ENCODE measurements at regions not wholly inside any gene's neighbourhood (a gene's known extent, or its start where the extent isn't known, plus 50 kb on each side); places are given as distances from the start of the nearest gene placed in this dataset.

- Histone ChIP-seq H2AFZ (ENCODE audit: low read length) (no peak overlapping the region), H4K8ac (ENCODE audit: low read depth, low read length) (no peak overlapping the region), H2BK15ac (ENCODE audit: low read length) (no peak overlapping the region), H3K4ac (ENCODE audit: low read length) (no peak overlapping the region), H3K4me2 (ENCODE audit: insufficient read depth, low read length, poor library complexity, severe bottlenecking) (no peak overlapping the region), H3K27me3 (ENCODE audit: control insufficient read depth in 3 of 3, insufficient read depth in 3 of 3, low read depth in 1 of 3, low read length in 3 of 3) (no peaks in the 10 kb centered on the region), H3K79me1 (ENCODE audit: low read depth, low read length) (no peaks in the 10 kb centered on the region), H3K18ac (ENCODE audit: low read length) (no peak overlapping the region), H3K27ac (replicated peaks; ENCODE audit: low read length) (no peak overlapping the region), H3K14ac (ENCODE audit: low read length) (no peak overlapping the region), H4K91ac (ENCODE audit: low read depth, low read length, poor library complexity) (no peak overlapping the region), H3K9ac (ENCODE audit: low read depth, low read length, poor library complexity) (no peak overlapping the region), H2AK5ac (ENCODE audit: low read depth, low read length) (no peak overlapping the region), H3K4me1 (ENCODE audit: control insufficient read depth in 2 of 2, insufficient read depth in 1 of 2, low read depth in 1 of 2, low read length in 2 of 2) (peaks cover 5 to 10% of the 10 kb centered on the region in 2 donors), H3K23ac (ENCODE audit: low read depth, low read length, poor library complexity) (no peak overlapping the region), H3K4me3 (ENCODE audit: low read length in 2 of 2) (no peak overlapping the region), H3K36me3 (replicated peaks in 1 of 2; ENCODE audit: control insufficient read depth in 2 of 2, insufficient read depth in 2 of 2, low read length in 2 of 2) (no peaks in the 10 kb centered on the region), H2BK12ac (ENCODE audit: low read length) (no peak overlapping the region), H3K9me3 (replicated peaks in 1 of 2; ENCODE audit: control insufficient read depth in 2 of 2, insufficient read depth in 1 of 2, low read depth in 1 of 2, low read length in 2 of 2) (no peaks in the 10 kb centered on the region), H2BK5ac (ENCODE audit: low read length) (no peak overlapping the region), H2BK120ac (ENCODE audit: low read depth, low read length) (no peak overlapping the region)
- no peak for DNase-seq (ENCODE audit: low spot score)
- WGBS, 2 donors (ENCODE audit: extremely low coverage in 2 of 2, insufficient read length in 2 of 2, insufficient replicate concordance in 1 of 2): no CpG with 5 or more reads among the region's 3 CpGs
Measured at GRCh38 chr18:45417392-45417791, 197.9 kb upstream of the SLC14A2 start.

GRCh38 chr18:45423659-45424058 is 191.6 kb upstream of the SLC14A2 start:
- Histone ChIP-seq H3K4me3 (ENCODE audit: low read length in 2 of 2) (no peak overlapping the region), H3K4me1 (ENCODE audit: control insufficient read depth in 2 of 2, insufficient read depth in 1 of 2, low read depth in 1 of 2, low read length in 2 of 2) (peaks cover 0 to 4% of the 10 kb centered on the region in 2 donors), H3K36me3 (replicated peaks in 1 of 2; ENCODE audit: control insufficient read depth in 2 of 2, insufficient read depth in 2 of 2, low read length in 2 of 2) (no peaks in the 10 kb centered on the region), H3K14ac (ENCODE audit: low read length) (no peak overlapping the region), H3K27me3 (ENCODE audit: control insufficient read depth in 3 of 3, insufficient read depth in 3 of 3, low read depth in 1 of 3, low read length in 3 of 3) (peaks cover 0 to 3% (median 0%) of the 10 kb centered on the region in 3 experiments), H4K8ac (ENCODE audit: low read depth, low read length) (no peak overlapping the region), H2BK120ac (ENCODE audit: low read depth, low read length) (no peak overlapping the region), H3K9me3 (replicated peaks in 1 of 2; ENCODE audit: control insufficient read depth in 2 of 2, insufficient read depth in 1 of 2, low read depth in 1 of 2, low read length in 2 of 2) (no peaks in the 10 kb centered on the region), H3K9ac (ENCODE audit: low read depth, low read length, poor library complexity) (no peak overlapping the region), H3K18ac (ENCODE audit: low read length) (no peak overlapping the region), H2BK5ac (ENCODE audit: low read length) (no peak overlapping the region), H3K23ac (ENCODE audit: low read depth, low read length, poor library complexity) (no peak overlapping the region), H4K91ac (ENCODE audit: low read depth, low read length, poor library complexity) (no peak overlapping the region), H2AFZ (ENCODE audit: low read length) (no peak overlapping the region), H3K4ac (ENCODE audit: low read length) (no peak overlapping the region), H2BK15ac (ENCODE audit: low read length) (no peak overlapping the region), H2BK12ac (ENCODE audit: low read length) (no peak overlapping the region), H3K4me2 (ENCODE audit: insufficient read depth, low read length, poor library complexity, severe bottlenecking) (no peak overlapping the region), H3K79me1 (ENCODE audit: low read depth, low read length) (no peaks in the 10 kb centered on the region), H3K27ac (replicated peaks; ENCODE audit: low read length) (no peak overlapping the region), H2AK5ac (ENCODE audit: low read depth, low read length) (no peak overlapping the region)
- no peak for DNase-seq (ENCODE audit: low spot score)

- H3K36me3 ChIP-seq (replicated peaks in 1 of 2; ENCODE audit: control insufficient read depth in 2 of 2, insufficient read depth in 2 of 2, low read length in 2 of 2): no peaks in the 10 kb centered on the region
- H3K9ac ChIP-seq (ENCODE audit: low read depth, low read length, poor library complexity): no peak overlapping the region
- H2BK120ac ChIP-seq (ENCODE audit: low read depth, low read length): no peak overlapping the region
- H3K4me2 ChIP-seq (ENCODE audit: insufficient read depth, low read length, poor library complexity, severe bottlenecking): no peak overlapping the region
- no peak overlapping the region for H3K18ac ChIP-seq (ENCODE audit: low read length)
- H4K8ac ChIP-seq (ENCODE audit: low read depth, low read length): no peak overlapping the region
- no peak overlapping the region for H2BK12ac ChIP-seq (ENCODE audit: low read length)
- DNase-seq (ENCODE audit: low spot score): no peak
- H2AK5ac ChIP-seq (ENCODE audit: low read depth, low read length): no peak overlapping the region
- H3K23ac ChIP-seq (ENCODE audit: low read depth, low read length, poor library complexity): no peak overlapping the region
- no peaks in the 10 kb centered on the region for H3K4me1 ChIP-seq (ENCODE audit: control insufficient read depth in 2 of 2, insufficient read depth in 1 of 2, low read depth in 1 of 2, low read length in 2 of 2)
- H3K4ac ChIP-seq (ENCODE audit: low read length): no peak overlapping the region
- no peak overlapping the region for H4K91ac ChIP-seq (ENCODE audit: low read depth, low read length, poor library complexity)
- no peak overlapping the region for H2AFZ ChIP-seq (ENCODE audit: low read length)
- H2BK5ac ChIP-seq (ENCODE audit: low read length): no peak overlapping the region
- no peaks in the 10 kb centered on the region for H3K9me3 ChIP-seq (replicated peaks in 1 of 2; ENCODE audit: control insufficient read depth in 2 of 2, insufficient read depth in 1 of 2, low read depth in 1 of 2, low read length in 2 of 2)
- no peaks in the 10 kb centered on the region for H3K79me1 ChIP-seq (ENCODE audit: low read depth, low read length)
- peaks cover 0 to 3% (median 0%) of the 10 kb centered on the region in 3 experiments for H3K27me3 ChIP-seq (ENCODE audit: control insufficient read depth in 3 of 3, insufficient read depth in 3 of 3, low read depth in 1 of 3, low read length in 3 of 3)
- H3K14ac ChIP-seq (ENCODE audit: low read length): no peak overlapping the region
- no peak overlapping the region for H3K4me3 ChIP-seq (ENCODE audit: low read length in 2 of 2)
- H3K27ac ChIP-seq (replicated peaks; ENCODE audit: low read length): no peak overlapping the region
- H2BK15ac ChIP-seq (ENCODE audit: low read length): no peak overlapping the region
Measured at GRCh38 chr18:45430041-45430440, 185.2 kb upstream of the SLC14A2 start.

- no peak overlapping the region for H4K8ac ChIP-seq (ENCODE audit: low read depth, low read length)
- no peak overlapping the region for H3K14ac ChIP-seq (ENCODE audit: low read length)
- H3K9ac ChIP-seq (ENCODE audit: low read depth, low read length, poor library complexity): no peak overlapping the region
- no peak overlapping the region for H2BK15ac ChIP-seq (ENCODE audit: low read length)
- H2BK12ac ChIP-seq (ENCODE audit: low read length): no peak overlapping the region
- no peaks in the 10 kb centered on the region for H3K9me3 ChIP-seq (replicated peaks in 1 of 2; ENCODE audit: control insufficient read depth in 2 of 2, insufficient read depth in 1 of 2, low read depth in 1 of 2, low read length in 2 of 2)
- H2BK5ac ChIP-seq (ENCODE audit: low read length): no peak overlapping the region
- no peaks in the 10 kb centered on the region for H3K79me1 ChIP-seq (ENCODE audit: low read depth, low read length)
- no peak for DNase-seq (ENCODE audit: low spot score)
- no peak overlapping the region for H3K23ac ChIP-seq (ENCODE audit: low read depth, low read length, poor library complexity)
- H2BK120ac ChIP-seq (ENCODE audit: low read depth, low read length): no peak overlapping the region
- H2AK5ac ChIP-seq (ENCODE audit: low read depth, low read length): no peak overlapping the region
- peaks cover 0 to 2% of the 10 kb centered on the region in 2 donors for H3K4me1 ChIP-seq (ENCODE audit: control insufficient read depth in 2 of 2, insufficient read depth in 1 of 2, low read depth in 1 of 2, low read length in 2 of 2)
- no peak overlapping the region for H3K18ac ChIP-seq (ENCODE audit: low read length)
- no peak overlapping the region for H2AFZ ChIP-seq (ENCODE audit: low read length)
- H3K27ac ChIP-seq (replicated peaks; ENCODE audit: low read length): no peak overlapping the region
- no peak overlapping the region for H3K4me3 ChIP-seq (ENCODE audit: low read length in 2 of 2)
- no peaks in the 10 kb centered on the region for H3K36me3 ChIP-seq (replicated peaks in 1 of 2; ENCODE audit: control insufficient read depth in 2 of 2, insufficient read depth in 2 of 2, low read length in 2 of 2)
- H3K4me2 ChIP-seq (ENCODE audit: insufficient read depth, low read length, poor library complexity, severe bottlenecking): no peak overlapping the region
- H3K4ac ChIP-seq (ENCODE audit: low read length): no peak overlapping the region
- WGBS, 2 donors (ENCODE audit: extremely low coverage in 2 of 2, insufficient read length in 2 of 2, insufficient replicate concordance in 1 of 2): no CpG with 5 or more reads among the region's 3 CpGs
- no peak overlapping the region for H4K91ac ChIP-seq (ENCODE audit: low read depth, low read length, poor library complexity)
- no peaks in the 10 kb centered on the region for H3K27me3 ChIP-seq (ENCODE audit: control insufficient read depth in 3 of 3, insufficient read depth in 3 of 3, low read depth in 1 of 3, low read length in 3 of 3)
Measured at GRCh38 chr18:45435810-45436209, 179.5 kb upstream of the SLC14A2 start.
